ENCODE measurements at regions not wholly inside any gene's neighbourhood (a gene's known extent, or its start where the extent isn't known, plus 50 kb on each side); places are given as distances from the start of the nearest gene placed in this dataset.

DNA sequence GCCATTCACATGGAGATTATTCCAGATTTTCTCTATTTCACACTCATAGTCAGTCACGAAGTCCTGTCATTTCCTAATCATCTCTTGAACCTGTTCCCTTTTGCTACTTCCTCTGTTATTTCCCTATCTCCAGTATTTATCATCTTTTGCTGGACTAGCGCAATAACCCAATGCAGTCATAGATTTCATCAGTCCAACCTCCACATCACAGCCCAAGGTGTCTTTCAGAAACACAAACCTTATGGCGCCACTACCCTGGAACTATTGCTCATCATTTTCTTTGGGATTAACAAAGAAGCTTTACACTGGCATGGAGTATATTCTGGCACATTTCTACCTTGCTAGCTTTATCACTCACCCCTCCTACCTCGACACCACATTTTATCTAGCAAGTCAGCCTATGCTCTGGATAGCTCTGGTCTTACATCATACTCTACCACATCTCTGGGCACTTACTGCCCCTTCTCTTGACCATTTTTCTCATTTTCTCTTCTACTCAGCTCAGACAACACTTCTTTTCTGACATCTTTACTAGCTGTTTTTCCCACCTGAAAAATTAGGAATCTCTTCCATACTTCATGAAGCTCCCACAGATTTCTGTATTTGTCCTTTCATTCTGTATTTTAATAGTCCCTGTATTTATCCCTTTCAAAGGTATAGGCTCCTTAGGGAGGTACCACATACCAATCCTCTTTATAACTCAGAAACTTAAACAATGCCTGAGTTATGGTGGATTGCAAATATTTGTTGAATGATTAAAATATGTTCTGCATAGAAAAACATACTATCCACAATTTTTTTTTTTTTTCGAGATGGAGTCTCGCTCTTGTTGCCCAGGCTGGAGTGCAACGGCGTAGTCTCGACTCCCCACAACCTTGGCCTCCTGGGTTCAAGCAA, 534.7 kb downstream of the KLF12 start:
- no peak for DNase-seq

- DNase-seq: no peak
Observed at GRCh38 chr13:73598020-73598712, 536.0 kb downstream of the KLF12 start.

GRCh38 chr13:73596382-73596781, 537.6 kb downstream of the KLF5 start:
- DNase-seq: no peak

DNA sequence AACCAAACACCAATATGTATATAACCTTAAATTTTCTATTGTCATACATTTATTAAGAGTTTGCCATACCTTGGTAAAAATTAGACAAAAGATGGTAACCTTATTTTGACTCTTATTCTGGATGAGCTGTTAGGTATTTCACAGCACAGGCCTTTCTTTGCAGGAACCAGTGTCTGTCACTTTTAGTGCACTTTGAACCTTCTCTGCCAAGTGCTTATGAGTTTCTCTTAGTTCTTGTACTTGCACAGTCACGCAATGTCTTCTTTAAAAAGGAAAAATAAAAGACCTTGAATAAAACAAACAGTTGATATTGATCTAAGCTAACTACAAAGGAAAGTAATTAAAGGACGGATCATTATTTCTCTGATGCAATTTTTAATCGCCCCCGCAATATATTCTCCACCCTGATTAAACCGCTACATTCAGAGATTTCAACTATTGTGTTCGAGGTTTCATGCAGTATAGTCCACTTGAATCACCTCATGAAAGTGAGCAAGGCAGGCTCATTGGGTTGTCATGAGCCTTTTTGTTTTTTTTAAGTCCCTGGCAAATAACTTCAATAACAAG, 534.5 kb downstream of the KLF5 start:
- no peak for DNase-seq

- DNase-seq: no peak
Observed at GRCh38 chr13:73591861-73592260, 533.1 kb downstream of the KLF5 start.

DNA sequence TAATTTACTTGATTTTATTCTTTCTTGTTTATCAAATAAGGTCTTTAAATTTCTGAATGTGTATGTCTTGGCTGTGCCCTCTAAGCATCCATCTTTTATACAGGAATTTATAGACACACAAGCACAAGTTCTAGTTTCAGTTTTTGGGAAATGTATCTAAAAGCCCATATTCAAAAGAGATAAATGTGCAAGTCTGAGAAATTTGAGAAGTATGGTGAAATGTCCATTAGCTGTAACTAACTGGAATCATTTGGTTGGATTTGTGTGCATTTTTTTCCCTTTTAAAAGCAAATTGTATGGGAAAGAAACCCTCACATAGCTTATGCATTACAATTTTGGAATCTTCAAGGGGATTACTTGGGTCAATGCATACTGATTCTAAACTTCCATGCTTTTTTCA, 532.0 kb downstream of the KLF5 start:
- DNase-seq: no peak

- DNase-seq: no peak
Observed at GRCh38 chr13:73585236-73585635, 526.4 kb downstream of the KLF5 start.

DNA sequence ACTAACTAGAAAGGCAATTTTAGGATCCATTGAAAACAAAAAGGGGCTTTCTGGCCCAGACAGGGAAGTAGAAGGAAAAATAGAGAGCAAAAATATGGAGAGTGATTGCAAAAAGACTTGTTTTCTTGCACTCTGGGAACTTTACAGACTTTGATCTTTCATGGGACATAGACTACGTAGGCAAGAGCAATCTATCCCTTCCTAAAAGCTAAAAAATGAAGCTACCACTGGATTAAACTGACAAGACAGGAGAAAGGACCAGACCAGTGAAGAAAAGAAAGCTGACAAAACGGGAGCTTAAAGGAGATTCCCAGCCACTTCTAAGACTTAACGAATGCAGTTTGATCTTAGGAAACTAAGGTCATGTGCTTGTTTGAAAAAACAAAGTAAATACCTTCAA, 524.5 kb downstream of the KLF5 start:
- DNase-seq: no peak

DNA sequence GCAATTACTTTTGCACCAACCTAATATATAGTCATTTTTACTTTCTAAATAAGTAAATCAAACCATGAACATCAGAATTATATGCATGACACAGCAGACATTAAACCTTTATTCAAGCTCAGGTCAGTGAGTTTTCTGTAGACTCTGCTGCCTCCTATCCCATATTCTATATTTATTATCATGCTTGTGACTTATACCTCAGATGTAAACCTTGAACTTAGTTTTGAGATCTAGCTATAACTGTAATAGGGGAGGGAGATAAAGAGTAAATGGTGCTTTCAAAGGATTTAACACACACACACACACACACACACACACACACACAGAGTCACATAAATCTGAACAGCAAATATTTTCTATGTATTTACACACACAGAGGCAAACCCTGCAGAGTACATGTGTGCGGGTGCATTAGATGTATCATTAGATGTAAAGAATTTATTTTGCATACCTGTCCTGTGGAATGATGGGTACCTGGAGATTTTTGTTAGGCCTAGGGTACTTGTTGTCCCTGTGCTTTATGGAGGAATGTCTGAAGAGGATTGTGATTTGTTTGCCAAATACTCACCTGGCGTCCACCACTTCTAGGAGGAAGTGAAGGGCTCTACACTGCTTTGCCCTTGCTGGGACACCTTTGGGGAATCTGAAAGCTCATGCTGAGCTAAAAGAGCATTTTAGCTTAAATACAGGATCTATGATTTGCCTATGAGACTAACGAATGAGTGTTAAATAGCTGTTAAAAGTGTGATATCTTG, 521.9 kb downstream of the KLF5 start:
- no peak for DNase-seq

GRCh38 chr13:73579574-73580274, 520.9 kb downstream of the KLF5 start:
- DNase-seq: no peak

- DNase-seq: no peak
Observed at GRCh38 chr13:73578251-73578875, 519.6 kb downstream of the KLF5 start.

DNA sequence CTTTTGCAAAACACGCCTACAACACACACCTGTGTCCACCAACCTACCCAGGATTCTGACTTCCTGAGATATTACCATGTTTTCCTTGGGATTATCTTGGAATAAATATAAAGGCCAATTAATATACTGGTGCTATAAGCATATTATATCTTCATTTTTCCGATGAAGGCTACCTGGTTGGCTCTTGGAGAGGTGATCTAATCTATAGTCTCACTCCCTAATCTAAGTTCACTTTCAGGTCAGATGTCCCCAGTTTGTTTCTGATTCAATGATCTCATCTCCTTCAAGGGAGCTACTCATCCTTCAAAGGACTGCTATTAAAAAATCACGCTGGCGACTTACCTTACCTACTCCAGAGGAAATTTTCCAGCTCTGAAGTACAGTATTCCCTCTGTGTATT, 517.5 kb downstream of the KLF5 start:
- no peak for DNase-seq

- no peak for DNase-seq
Observed at GRCh38 chr13:73572824-73573223, 514.0 kb downstream of the KLF5 start.

- no peak for DNase-seq
Observed at GRCh38 chr13:73571376-73571775, 512.6 kb downstream of the KLF5 start.

DNA sequence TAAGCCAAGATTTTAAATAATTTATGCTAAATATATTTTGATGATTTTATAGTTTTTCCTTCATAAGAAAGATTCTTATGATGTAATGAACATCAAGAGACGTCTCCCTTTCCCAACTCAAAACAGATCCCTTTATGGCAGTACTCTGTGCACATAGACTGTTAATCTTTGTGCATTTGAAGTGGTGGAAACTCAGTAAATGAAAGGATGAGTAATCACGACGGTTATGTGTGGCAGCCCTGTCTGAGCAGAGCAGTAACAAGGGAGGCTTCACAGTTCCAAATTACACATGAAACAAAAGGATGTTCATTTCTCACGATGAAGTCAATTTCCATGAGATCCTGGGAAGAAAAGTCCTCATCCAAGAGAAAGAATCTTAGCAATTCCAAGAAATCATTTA, 498.1 kb downstream of the KLF5 start:
- no peak for DNase-seq

GRCh38 chr13:73556128-73556527, 497.3 kb downstream of the KLF5 start:
- DNase-seq: no peak

- no peak for DNase-seq
Observed at GRCh38 chr13:73551736-73552135, 492.9 kb downstream of the KLF5 start.

DNA sequence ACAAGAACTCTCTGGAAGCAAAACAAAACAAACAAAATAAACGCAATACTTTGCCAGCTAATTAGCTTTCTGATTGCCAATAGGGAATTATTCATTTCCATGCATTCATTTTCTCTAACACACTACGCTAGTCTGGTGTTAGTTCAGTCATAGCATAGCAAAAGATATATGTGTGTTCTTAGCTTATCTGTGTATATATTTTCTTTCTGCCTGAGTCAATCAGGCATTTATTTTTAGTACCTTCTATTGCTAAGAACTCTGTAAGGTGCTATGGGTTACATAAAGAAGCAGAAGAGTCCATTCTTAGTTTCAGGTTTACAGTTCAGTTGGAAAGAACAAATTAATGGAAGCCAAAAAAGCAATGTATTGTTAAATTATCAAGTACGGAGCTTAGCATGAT, 490.9 kb downstream of the KLF5 start:
- DNase-seq: no peak

GRCh38 chr13:73548449-73548848, 489.6 kb downstream of the KLF5 start:
- no peak for DNase-seq

DNA sequence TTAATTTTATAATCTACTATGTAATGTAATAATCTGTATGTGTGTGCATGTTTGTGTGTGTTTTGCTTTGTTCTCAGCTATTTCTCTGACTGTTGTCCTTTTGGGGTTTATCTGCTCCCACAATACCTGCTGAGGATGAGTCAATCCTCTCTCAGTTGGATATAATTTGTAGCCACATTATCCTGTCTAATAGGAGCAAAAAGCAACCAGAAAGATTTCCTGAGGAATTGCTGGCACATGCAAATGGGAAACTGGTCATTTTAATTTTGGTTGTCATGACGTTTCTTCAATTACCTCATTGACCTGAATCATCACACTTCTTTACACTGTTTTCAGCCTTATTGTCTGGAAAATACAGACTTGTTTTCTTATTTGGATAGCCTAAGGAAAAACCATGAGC, 488.4 kb downstream of the KLF5 start:
- DNase-seq: no peak

- no peak for DNase-seq
Observed at GRCh38 chr13:73544175-73544574, 485.4 kb downstream of the KLF5 start.

GRCh38 chr13:73542446-73542845, 483.6 kb downstream of the KLF5 start:
- no peak for DNase-seq

All from Kasumi-1 (cell line).